Lung (tissue), 11 donors: ENCODE measurements at regions not wholly inside any gene's neighbourhood (a gene's known extent, or its start where the extent isn't known, plus 50 kb on each side); places are given as distances from the start of the nearest gene placed in this dataset.

Source experiments
- ATAC-seq: fragments of 200-7000 bp; cut with Tn5 transposase; one replicate; pipeline ENCODE4 v1.9.1; 2020; ENCODE audit warnings: moderate number of reproducible peaks; ENCODE audit not compliant: insufficient read depth, low FRiP score
- DNase-seq, 3 donors: peaks; one replicate each; pipeline ENCODE4 v3.0.0-alpha.2; 2013 to 2017
- H3K27ac ChIP-seq, 2 donors: one replicate each; pipeline ENCODE4 v1.5.1; 2013; ENCODE audit warnings: mild to moderate bottlenecking in 2 of 2, moderate library complexity in 2 of 2, control low read depth in 1 of 2, inconsistent platforms in 1 of 2, low read depth in 1 of 2, low read length in 1 of 2
- H3K27me3 ChIP-seq, 3 donors: one replicate each; pipeline ENCODE4 v1.5.1; 2013; ENCODE audit warnings: low read length in 2 of 3; ENCODE audit not compliant: control insufficient read depth in 3 of 3, insufficient read depth in 3 of 3
- H3K36me3 ChIP-seq, 4 donors: one replicate each; pipeline ENCODE4 v1.5.1; 2013; ENCODE audit warnings: low read length in 4 of 4, mild to moderate bottlenecking in 1 of 4, moderate library complexity in 1 of 4; ENCODE audit not compliant: control insufficient read depth in 4 of 4, insufficient read depth in 4 of 4
- H3K4me1 ChIP-seq, 5 donors: one replicate each; pipeline ENCODE4 v1.5.1; 2013; ENCODE audit warnings: low read length in 5 of 5, mild to moderate bottlenecking in 2 of 5, moderate library complexity in 1 of 5; ENCODE audit not compliant: control insufficient read depth in 5 of 5, insufficient read depth in 5 of 5
- H3K4me3 ChIP-seq: one replicate; pipeline ENCODE4 v1.5.1; 2013; ENCODE audit warnings: mild to moderate bottlenecking, control low read depth, moderate library complexity
- H3K9ac ChIP-seq, 2 donors: one replicate each; pipeline ENCODE4 v1.5.1; 2013; ENCODE audit warnings: low read length in 2 of 2, control low read depth in 1 of 2; ENCODE audit not compliant: insufficient read depth in 1 of 2
- H3K9me3 ChIP-seq, 4 donors: one replicate each; pipeline ENCODE4 v1.5.1; 2013; ENCODE audit warnings: low read length in 3 of 4, mild to moderate bottlenecking in 1 of 4, moderate library complexity in 1 of 4; ENCODE audit not compliant: control insufficient read depth in 4 of 4, insufficient read depth in 3 of 4
- whole genome bisulfite sequencing, 2 donors: extraction: QIAGEN DNeasy Blood & Tissue Kit; methylation state at CpG; one replicate each; pipeline ENCODE4 v1.1.7; 2013; 5-methylcytosine and 5-hydroxymethylcytosine counted together
- TF ChIP-seq, protein P1 (sequence below): IDR thresholded peaks from 2 replicates; pipeline ENCODE4 v1.5.1; 2012; ENCODE audit warnings: mild to moderate bottlenecking; ENCODE audit errors: control extremely low read depth, extremely low read depth
- donor health status: control.
- donor health status: control.
- donor health status: Bipolar disorder and iron deficiency.
- donor health status: healthy.
- donor health status: DM: yes; HTN: yes; CAD: no.

GRCh38 chr2:52897511-52898044, 870.0 kb upstream of the CHAC2 start:
- DNase-seq = no peak
- Histone ChIP-seq H3K36me3 (no peaks in the 10 kb centered on the region), H3K4me3 (no peak overlapping the region), H3K4me1 (no peaks in the 10 kb centered on the region), H3K27ac (no peak overlapping the region), H3K27me3 (no peaks in the 10 kb centered on the region), H3K9me3 (peaks cover 0 to 14% (median 5%) of the 10 kb centered on the region in 4 donors), H3K9ac (no peak overlapping the region)
- 89 to 90% methylated on average over 2 of the region's 2 CpGs for WGBS, 2 donors
- TF ChIP-seq, protein P1, sequence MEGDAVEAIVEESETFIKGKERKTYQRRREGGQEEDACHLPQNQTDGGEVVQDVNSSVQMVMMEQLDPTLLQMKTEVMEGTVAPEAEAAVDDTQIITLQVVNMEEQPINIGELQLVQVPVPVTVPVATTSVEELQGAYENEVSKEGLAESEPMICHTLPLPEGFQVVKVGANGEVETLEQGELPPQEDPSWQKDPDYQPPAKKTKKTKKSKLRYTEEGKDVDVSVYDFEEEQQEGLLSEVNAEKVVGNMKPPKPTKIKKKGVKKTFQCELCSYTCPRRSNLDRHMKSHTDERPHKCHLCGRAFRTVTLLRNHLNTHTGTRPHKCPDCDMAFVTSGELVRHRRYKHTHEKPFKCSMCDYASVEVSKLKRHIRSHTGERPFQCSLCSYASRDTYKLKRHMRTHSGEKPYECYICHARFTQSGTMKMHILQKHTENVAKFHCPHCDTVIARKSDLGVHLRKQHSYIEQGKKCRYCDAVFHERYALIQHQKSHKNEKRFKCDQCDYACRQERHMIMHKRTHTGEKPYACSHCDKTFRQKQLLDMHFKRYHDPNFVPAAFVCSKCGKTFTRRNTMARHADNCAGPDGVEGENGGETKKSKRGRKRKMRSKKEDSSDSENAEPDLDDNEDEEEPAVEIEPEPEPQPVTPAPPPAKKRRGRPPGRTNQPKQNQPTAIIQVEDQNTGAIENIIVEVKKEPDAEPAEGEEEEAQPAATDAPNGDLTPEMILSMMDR = no peak
- ATAC-seq = no peak

DNA sequence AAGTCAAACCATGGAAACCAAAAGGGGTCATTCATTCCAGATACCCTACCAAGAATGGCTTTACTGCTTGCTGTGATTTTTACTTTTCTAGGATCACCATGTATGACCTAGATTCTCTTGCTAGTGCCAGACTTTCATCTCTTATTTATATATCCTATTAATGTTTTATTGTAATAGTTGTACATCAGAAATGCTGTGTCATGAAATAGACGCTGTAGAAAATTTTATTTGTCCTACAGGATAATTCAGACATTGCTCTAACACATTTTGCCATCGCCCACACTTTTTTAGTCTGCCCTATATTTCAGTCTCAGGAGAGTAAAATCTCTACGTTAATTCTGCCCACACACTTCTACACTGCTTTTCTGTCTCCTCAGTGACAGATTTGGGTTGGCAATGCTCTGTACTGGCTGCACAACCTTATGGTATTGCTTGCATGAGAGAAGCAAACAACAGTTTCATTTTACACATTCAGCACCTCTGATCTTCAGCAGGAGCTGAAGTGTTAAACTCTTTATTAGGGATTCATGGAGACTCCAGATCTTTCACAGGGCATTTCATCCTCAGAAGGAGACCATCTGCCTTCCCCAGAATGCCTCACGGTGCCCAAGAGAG, 871.8 kb upstream of the CHAC2 start:
- Histone ChIP-seq H3K27ac (no peak overlapping the region), H3K36me3 (no peaks in the 10 kb centered on the region), H3K27me3 (no peaks in the 10 kb centered on the region), H3K9me3 (peaks cover 0 to 14% (median 5%) of the 10 kb centered on the region in 4 donors), H3K4me1 (no peaks in the 10 kb centered on the region), H3K4me3 (no peak overlapping the region), H3K9ac (no peak overlapping the region)
- 78 to 89% methylated on average over 4 of the region's 4 CpGs for WGBS, 2 donors
- ATAC-seq = no peak
- DNase-seq = no peak
- TF ChIP-seq, protein P1 = no peak

DNA sequence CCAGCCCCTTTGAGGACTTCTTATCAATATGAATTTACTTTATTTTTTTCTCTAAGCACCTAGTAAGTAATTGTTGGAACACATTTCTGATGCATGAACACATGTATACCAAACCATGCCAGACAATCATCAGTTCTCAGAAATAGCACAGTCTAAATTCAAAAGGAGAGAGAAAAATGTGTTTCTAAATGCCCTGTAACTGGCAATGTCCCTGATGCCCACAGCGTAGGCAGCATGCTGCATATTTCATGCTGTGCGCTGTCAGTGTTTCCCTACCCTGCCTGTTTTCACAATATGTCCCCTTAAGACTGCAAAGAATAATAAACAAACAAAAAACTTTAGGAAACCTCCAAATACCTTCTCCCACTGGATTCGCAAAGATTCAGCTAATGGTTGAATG, 881.0 kb upstream of the CHAC2 start:
- Histone ChIP-seq H3K4me3 (no peak overlapping the region), H3K9me3 (peaks cover 0 to 3% (median 0%) of the 10 kb centered on the region in 4 donors), H3K27ac (no peak overlapping the region), H3K27me3 (no peaks in the 10 kb centered on the region), H3K4me1 (no peaks in the 10 kb centered on the region), H3K9ac (no peak overlapping the region), H3K36me3 (no peaks in the 10 kb centered on the region)
- TF ChIP-seq, protein P1 = no peak
- ATAC-seq (no peak), DNase-seq (no peak)
- WGBS, 2 donors = 87 to 90% methylated on average over 3 of the region's 3 CpGs
